Psoas muscle (tissue), 7 donors: ENCODE measurements at regions not wholly inside any gene's neighbourhood (a gene's known extent, or its start where the extent isn't known, plus 50 kb on each side); places are given as distances from the start of the nearest gene placed in this dataset.

Experiments
- ATAC-seq, 4 donors: fragments of 200-7000 bp; cut with Tn5 transposase; one replicate each; pipeline ENCODE4 v1.9.1; 2020; ENCODE audit warnings: moderate library complexity in 3 of 4, mild to moderate bottlenecking in 2 of 4
- DNase-seq, 2 donors: peaks; one replicate each; pipeline ENCODE4 v3.0.0-alpha.2; 2020
- H3K27ac ChIP-seq: fragments of 200-600 bp; one replicate; pipeline ENCODE4 v1.8.0; 2022
- H3K27me3 ChIP-seq, 3 donors: fragments of 200-600 bp in 1 of 3; one replicate each; pipeline versions ENCODE4 v1.6.1 to v1.8.0; 2013 to 2022; ENCODE audit warnings: low read length in 2 of 3, mild to moderate bottlenecking in 2 of 3, moderate library complexity in 1 of 3; ENCODE audit not compliant: insufficient read depth in 3 of 3
- H3K36me3 ChIP-seq, 2 donors: fragments of 200-600 bp in 1 of 2; one replicate each; pipeline versions ENCODE4 v1.6.1 to v1.8.0; 2013 to 2022; ENCODE audit warnings: low read depth in 1 of 2, mild to moderate bottlenecking in 1 of 2, moderate library complexity in 1 of 2; ENCODE audit not compliant: insufficient read depth in 1 of 2
- H3K4me1 ChIP-seq: fragments of 200-600 bp; one replicate; pipeline ENCODE4 v1.8.0; 2022
- H3K4me3 ChIP-seq: fragments of 200-600 bp; one replicate; pipeline ENCODE4 v1.8.0; 2022; ENCODE audit warnings: mild to moderate bottlenecking
- H3K9me3 ChIP-seq: fragments of 200-600 bp; one replicate; pipeline ENCODE4 v1.8.0; 2022
- CTCF ChIP-seq: fragments of 200-600 bp; IDR thresholded peaks from one replicate; pipeline ENCODE4 v1.8.0; 2022; ENCODE audit warnings: antibody characterized with exemption
- WGBS, 3 donors: extraction: QIAGEN DNeasy Blood & Tissue Kit; methylation state at CpG; one replicate each; pipeline versions ENCODE4 v1.1.6 to v1.1.7; 2013; 5-methylcytosine and 5-hydroxymethylcytosine counted together
- intact Hi-C, 2 donors: fragments of 100-400 bp; cut with DNase I; formaldehyde crosslinking; loops; one replicate each; pipeline versions ENCODE4 v1.11.0 to v1.14.2; 2022
- donor health status: healthy with polysubstance abuse.
- donor health status: DM: no; HTN: no; CAD: no; lungs with moderate emphysema.
- donor health status: Bipolar disorder and iron deficiency.
- donor health status: healthy.
- donor health status: DM: yes; HTN: yes; CAD: no.
- donor health status: DM: no; HTN: no; CAD: no.
- donor health status: DM: yes; HTN: yes; CAD: no.

- no peaks in the 10 kb centered on the region for H3K36me3 ChIP-seq
- no peaks in the 10 kb centered on the region for H3K4me1 ChIP-seq
- no peak overlapping the region for H3K27ac ChIP-seq
- H3K9me3 ChIP-seq, result no peaks in the 10 kb centered on the region
- 72 to 79% (median 76%) methylated on average over 6 of the region's 6 CpGs for WGBS, 3 donors
- no peak for TF ChIP-seq CTCF
- ATAC-seq (no peak), DNase-seq (no peak)
- no peak overlapping the region for H3K4me3 ChIP-seq
- intact Hi-C loops, result no loop called here
- no peaks in the 10 kb centered on the region for H3K27me3 ChIP-seq
Measured at GRCh38 chr2:13550285-13551231, 833.8 kb downstream of the TRIB2 start.

- Histone ChIP-seq H3K4me3 (no peak overlapping the region), H3K4me1 (no peaks in the 10 kb centered on the region), H3K27me3 (no peaks in the 10 kb centered on the region), H3K9me3 (no peaks in the 10 kb centered on the region), H3K36me3 (no peaks in the 10 kb centered on the region), H3K27ac (no peak overlapping the region)
- ATAC-seq, result no peak
- intact Hi-C loops, result no loop called here
- WGBS, 3 donors, result 79 to 86% (median 80%) methylated on average over 3 of the region's 3 CpGs
- no peak for TF ChIP-seq CTCF
- DNase-seq, result no peak
Measured at GRCh38 chr2:13558368-13558767, 841.6 kb downstream of the TRIB2 start.

- H3K27ac ChIP-seq, result no peak overlapping the region
- H3K4me3 ChIP-seq, result no peak overlapping the region
- H3K27me3 ChIP-seq, result no peaks in the 10 kb centered on the region
- H3K36me3 ChIP-seq, result no peaks in the 10 kb centered on the region
- intact Hi-C loops, result no loop called here
- TF ChIP-seq CTCF, result no peak
- no peaks in the 10 kb centered on the region for H3K9me3 ChIP-seq
- DNase-seq (no peak), ATAC-seq (no peak)
- H3K4me1 ChIP-seq, result no peaks in the 10 kb centered on the region
Measured at GRCh38 chr2:13560322-13560721, 843.6 kb downstream of the TRIB2 start.

DNA sequence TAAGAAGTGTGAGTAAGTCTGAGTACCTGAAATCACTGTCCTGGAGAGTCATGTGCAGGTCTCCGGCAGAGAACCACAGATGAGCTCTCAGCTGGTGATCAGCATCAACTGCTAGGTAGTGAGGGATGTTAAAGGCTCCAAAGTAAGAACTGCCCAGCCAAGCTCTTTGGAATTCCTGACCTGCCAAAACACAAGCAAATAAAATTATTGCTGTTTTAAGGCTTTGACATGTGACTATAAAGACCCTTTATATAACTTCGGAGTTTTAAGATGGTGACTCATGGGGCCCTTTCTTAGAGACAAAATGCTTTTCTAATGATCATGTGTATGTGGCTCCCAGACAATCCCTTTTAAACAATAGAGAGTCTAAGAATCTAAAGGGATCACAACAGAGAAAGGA, 855.7 kb downstream of the TRIB2 start:
- Histone ChIP-seq H3K27ac (no peak overlapping the region), H3K36me3 (no peaks in the 10 kb centered on the region), H3K4me1 (no peaks in the 10 kb centered on the region), H3K27me3 (no peaks in the 10 kb centered on the region), H3K4me3 (no peak overlapping the region), H3K9me3 (no peaks in the 10 kb centered on the region)
- WGBS, 3 donors, result 88 to 97% (median 90%) methylated on average over 2 of the region's 2 CpGs
- no peak for ATAC-seq
- intact Hi-C loops, result no loop called here
- DNase-seq, result no peak
- TF ChIP-seq CTCF, result no peak

DNA sequence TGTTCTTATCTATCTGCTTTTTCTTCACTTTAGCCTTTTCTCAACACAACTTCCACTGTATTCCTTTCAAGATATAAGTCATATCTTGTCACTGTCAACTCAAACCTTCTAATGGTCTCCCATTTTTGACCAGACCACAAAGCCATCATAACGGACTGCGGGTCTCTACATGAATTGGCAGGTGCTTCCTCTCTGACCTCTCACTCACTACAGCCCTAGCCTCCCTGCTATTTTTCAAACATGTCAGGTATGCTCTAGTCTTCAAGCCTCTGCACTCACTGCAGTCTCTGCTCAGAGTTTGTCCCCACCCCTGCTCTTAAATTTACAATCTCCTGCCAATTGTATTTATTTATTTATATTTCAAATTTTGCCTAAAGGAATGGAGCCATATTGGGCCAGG, 858.1 kb downstream of the TRIB2 start:
- no peaks in the 10 kb centered on the region for H3K9me3 ChIP-seq
- intact Hi-C loops, result no loop called here
- H3K27me3 ChIP-seq, result no peaks in the 10 kb centered on the region
- H3K27ac ChIP-seq, result no peak overlapping the region
- H3K4me3 ChIP-seq, result no peak overlapping the region
- H3K4me1 ChIP-seq, result no peaks in the 10 kb centered on the region
- H3K36me3 ChIP-seq, result no peaks in the 10 kb centered on the region
- 79 to 92% (median 90%) methylated on average over 2 of the region's 2 CpGs for WGBS, 3 donors
- ATAC-seq, result no peak
- TF ChIP-seq CTCF, result no peak
- DNase-seq, result no peak
